Panc1 (cell line): ENCODE measurements at regions not wholly inside any gene's neighbourhood (a gene's known extent, or its start where the extent isn't known, plus 50 kb on each side); places are given as distances from the start of the nearest gene placed in this dataset.

Experiments
- ATAC-seq: fragments of 200-7000 bp; cut with Tn5 transposase; 2 replicates; pipeline ENCODE4 v1.9.1; 2020; ENCODE audit warnings: mild to moderate bottlenecking, moderate library complexity
- BruUV-seq: library from RNA; stranded (reverse); fragments of 400-500 nt; replicated peaks from 2 replicates; lab custom pipeline; 2021; lab: Mats Ljungman, UMichigan
- CTCF ChIA-PET: fragments of 300-600 bp; sonication (Branson Sonifier 250); formaldehyde crosslinking; loops from one replicate; lab custom pipeline; 2022; ENCODE audit warnings: antibody characterized with exemption; lab: Charles Lee
- POLR2A ChIA-PET: fragments of 300-600 bp; sonication (Branson Sonifier 250); formaldehyde crosslinking; loops from one replicate; lab custom pipeline; 2022; ENCODE audit warnings: antibody characterized with exemption; lab: Charles Lee
- DNase-seq: peaks from one replicate; pipeline ENCODE4 v3.0.0-alpha.2; 2010; ENCODE audit warnings: low read depth, low spot score
- H3K27ac ChIP-seq: 2 replicates; pipeline ENCODE4 v1.5.1; 2011; ENCODE audit warnings: mild to moderate bottlenecking, low read length, inconsistent platforms
- H3K27me3 ChIP-seq: fragments of 200-500 bp; sonication (Bioruptor generic); 2 replicates; pipeline ENCODE4 v1.6.0; 2014; ENCODE audit warnings: low read length, inconsistent platforms; ENCODE audit not compliant: control insufficient read depth, insufficient read depth
- H3K36me3 ChIP-seq: fragments of 200-500 bp; sonication (Bioruptor generic); 2 replicates; pipeline ENCODE4 v1.5.1; 2014; ENCODE audit warnings: inconsistent platforms, mild to moderate bottlenecking, low read length, moderate library complexity; ENCODE audit not compliant: control insufficient read depth, insufficient read depth
- H3K4me1 ChIP-seq: 2 replicates; pipeline ENCODE4 v1.5.1; 2011; ENCODE audit warnings: inconsistent platforms, mild to moderate bottlenecking, low read length, moderate library complexity; ENCODE audit not compliant: control insufficient read depth, insufficient read depth
- H3K4me3 ChIP-seq, 2 experiments: 2 replicates each; pipeline ENCODE4 v1.5.1; 2011 to 2012; ENCODE audit warnings: low read depth in 2 of 2, low read length in 2 of 2, mild to moderate bottlenecking in 2 of 2, inconsistent platforms in 1 of 2, moderate library complexity in 1 of 2
- H3K9me3 ChIP-seq: fragments of 200-500 bp; sonication (Bioruptor generic); 2 replicates; pipeline ENCODE4 v1.5.1; 2014; ENCODE audit warnings: low read depth, mild to moderate bottlenecking, inconsistent platforms, low read length, moderate library complexity; ENCODE audit not compliant: control insufficient read depth, insufficient read depth
- POLR2AphosphoS5 ChIP-seq: IDR thresholded peaks from 2 replicates; pipeline ENCODE4 v1.6.1; 2012; ENCODE audit warnings: mild to moderate bottlenecking, low read depth, low read length, moderate library complexity
- SIN3A ChIP-seq: IDR thresholded peaks from 2 replicates; pipeline ENCODE4 v1.6.1; 2012; ENCODE audit warnings: low read depth, mild to moderate bottlenecking, low read length, moderate library complexity, borderline replicate concordance; ENCODE audit not compliant: insufficient read depth
- TCF7L2 ChIP-seq: IDR thresholded peaks from 2 replicates; pipeline ENCODE4 v1.6.1; 2011; ENCODE audit warnings: mild to moderate bottlenecking, low read depth, low read length, inconsistent platforms
- in situ Hi-C: cut with HindIII; loops from 2 replicates; pipeline ENCODE4 v1.10.0; 2016; ENCODE audit warnings: low sequenced_read_pairs, low pct_unique_long_range_greater_than_20kb
- intact Hi-C: fragments of 100-400 bp; cut with micrococcal nuclease; formaldehyde crosslinking; loops from one replicate; pipeline ENCODE4 v1.10.0; 2022; ENCODE audit not compliant: unreplicated experiment
- TF ChIP-seq, protein P1 (sequence below): fragments of 450-650 bp; IDR thresholded peaks from 2 replicates; pipeline ENCODE4 v1.5.1; 2017; ENCODE audit warnings: mild to moderate bottlenecking
- TF ChIP-seq, protein P2 (sequence below), 2 experiments: IDR thresholded peaks; 2 replicates each; pipeline ENCODE4 v1.6.1; 2011 to 2012; ENCODE audit warnings: low read depth in 2 of 2, control low read depth in 1 of 2, low read length in 1 of 2, mild to moderate bottlenecking in 1 of 2, moderate library complexity in 1 of 2; ENCODE audit not compliant: insufficient read depth in 1 of 2

DNA sequence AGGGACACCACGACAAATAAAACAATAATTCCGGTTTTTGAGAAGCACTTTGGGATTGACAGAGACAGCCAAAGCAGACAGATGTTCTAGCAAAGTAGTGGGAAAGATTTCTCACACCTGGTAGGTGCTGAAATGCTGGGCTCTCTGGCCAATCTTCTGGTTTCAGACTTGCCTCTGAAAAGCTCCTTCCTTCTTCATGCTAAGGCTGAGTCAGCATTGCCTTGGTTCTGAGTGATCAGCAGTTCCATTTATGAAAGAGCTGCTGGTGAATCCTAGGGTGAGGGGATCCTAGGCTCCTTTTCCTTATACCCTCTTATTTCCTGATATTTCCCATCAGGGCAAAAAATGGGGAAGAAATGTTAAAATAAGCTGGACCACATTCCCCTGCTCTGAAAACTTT, 268.7 kb upstream of the SALL1 start:
- no peaks in the 10 kb centered on the region for H3K4me1 ChIP-seq
- DNase-seq, result no peak
- in situ Hi-C loops, result no loop called here
- no peak for ATAC-seq
- CTCF ChIA-PET, result no interaction called here
- POLR2A ChIA-PET, result no interaction called here
- TF ChIP-seq POLR2AphosphoS5 (no peak), TCF7L2 (no peak), SIN3A (no peak)
- TF ChIP-seq, protein P1, sequence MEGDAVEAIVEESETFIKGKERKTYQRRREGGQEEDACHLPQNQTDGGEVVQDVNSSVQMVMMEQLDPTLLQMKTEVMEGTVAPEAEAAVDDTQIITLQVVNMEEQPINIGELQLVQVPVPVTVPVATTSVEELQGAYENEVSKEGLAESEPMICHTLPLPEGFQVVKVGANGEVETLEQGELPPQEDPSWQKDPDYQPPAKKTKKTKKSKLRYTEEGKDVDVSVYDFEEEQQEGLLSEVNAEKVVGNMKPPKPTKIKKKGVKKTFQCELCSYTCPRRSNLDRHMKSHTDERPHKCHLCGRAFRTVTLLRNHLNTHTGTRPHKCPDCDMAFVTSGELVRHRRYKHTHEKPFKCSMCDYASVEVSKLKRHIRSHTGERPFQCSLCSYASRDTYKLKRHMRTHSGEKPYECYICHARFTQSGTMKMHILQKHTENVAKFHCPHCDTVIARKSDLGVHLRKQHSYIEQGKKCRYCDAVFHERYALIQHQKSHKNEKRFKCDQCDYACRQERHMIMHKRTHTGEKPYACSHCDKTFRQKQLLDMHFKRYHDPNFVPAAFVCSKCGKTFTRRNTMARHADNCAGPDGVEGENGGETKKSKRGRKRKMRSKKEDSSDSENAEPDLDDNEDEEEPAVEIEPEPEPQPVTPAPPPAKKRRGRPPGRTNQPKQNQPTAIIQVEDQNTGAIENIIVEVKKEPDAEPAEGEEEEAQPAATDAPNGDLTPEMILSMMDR, result no peak
- TF ChIP-seq, protein P2, sequence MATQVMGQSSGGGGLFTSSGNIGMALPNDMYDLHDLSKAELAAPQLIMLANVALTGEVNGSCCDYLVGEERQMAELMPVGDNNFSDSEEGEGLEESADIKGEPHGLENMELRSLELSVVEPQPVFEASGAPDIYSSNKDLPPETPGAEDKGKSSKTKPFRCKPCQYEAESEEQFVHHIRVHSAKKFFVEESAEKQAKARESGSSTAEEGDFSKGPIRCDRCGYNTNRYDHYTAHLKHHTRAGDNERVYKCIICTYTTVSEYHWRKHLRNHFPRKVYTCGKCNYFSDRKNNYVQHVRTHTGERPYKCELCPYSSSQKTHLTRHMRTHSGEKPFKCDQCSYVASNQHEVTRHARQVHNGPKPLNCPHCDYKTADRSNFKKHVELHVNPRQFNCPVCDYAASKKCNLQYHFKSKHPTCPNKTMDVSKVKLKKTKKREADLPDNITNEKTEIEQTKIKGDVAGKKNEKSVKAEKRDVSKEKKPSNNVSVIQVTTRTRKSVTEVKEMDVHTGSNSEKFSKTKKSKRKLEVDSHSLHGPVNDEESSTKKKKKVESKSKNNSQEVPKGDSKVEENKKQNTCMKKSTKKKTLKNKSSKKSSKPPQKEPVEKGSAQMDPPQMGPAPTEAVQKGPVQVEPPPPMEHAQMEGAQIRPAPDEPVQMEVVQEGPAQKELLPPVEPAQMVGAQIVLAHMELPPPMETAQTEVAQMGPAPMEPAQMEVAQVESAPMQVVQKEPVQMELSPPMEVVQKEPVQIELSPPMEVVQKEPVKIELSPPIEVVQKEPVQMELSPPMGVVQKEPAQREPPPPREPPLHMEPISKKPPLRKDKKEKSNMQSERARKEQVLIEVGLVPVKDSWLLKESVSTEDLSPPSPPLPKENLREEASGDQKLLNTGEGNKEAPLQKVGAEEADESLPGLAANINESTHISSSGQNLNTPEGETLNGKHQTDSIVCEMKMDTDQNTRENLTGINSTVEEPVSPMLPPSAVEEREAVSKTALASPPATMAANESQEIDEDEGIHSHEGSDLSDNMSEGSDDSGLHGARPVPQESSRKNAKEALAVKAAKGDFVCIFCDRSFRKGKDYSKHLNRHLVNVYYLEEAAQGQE (IDR thresholded peaks at IDR 0.05; ENCODE audit: insufficient read depth in 1 of 2, low read depth in 2 of 2, low read length in 1 of 2), result no peak
- no peaks in the 10 kb centered on the region for H3K27me3 ChIP-seq
- no peak overlapping the region for H3K27ac ChIP-seq
- H3K4me3 ChIP-seq, result no peak overlapping the region
- BruUV-seq, result no TSS peak
- intact Hi-C loops, result no loop called here
- H3K9me3 ChIP-seq, result no peaks in the 10 kb centered on the region
- H3K36me3 ChIP-seq, result no peaks in the 10 kb centered on the region

DNA sequence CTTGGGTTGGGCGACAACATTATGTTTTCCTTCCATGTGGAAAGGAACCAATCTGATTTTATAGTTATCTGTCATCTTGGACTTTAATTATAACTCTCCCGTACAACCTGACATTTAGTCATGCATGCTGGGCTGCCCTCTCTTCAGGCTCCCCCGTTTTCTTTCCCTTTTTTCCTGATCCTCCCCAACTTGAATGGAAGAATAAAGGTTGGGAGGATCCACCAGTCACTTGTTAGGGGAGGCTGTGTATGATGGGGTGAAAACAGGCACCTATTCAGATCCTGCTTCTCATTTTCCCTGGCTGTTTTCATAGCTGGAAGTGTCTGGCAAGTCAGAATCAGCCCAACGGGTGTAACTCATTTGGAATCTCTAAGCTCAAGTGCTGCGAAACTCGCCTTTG, 267.2 kb upstream of the SALL1 start:
- no peak overlapping the region for H3K27ac ChIP-seq
- no peak for ATAC-seq
- BruUV-seq, result no TSS peak
- no peak for DNase-seq
- H3K4me1 ChIP-seq, result no peaks in the 10 kb centered on the region
- TF ChIP-seq SIN3A (no peak), POLR2AphosphoS5 (no peak), TCF7L2 (no peak)
- TF ChIP-seq, protein P2 (IDR thresholded peaks at IDR 0.05; ENCODE audit: insufficient read depth in 1 of 2, low read depth in 2 of 2, low read length in 1 of 2), result no peak
- TF ChIP-seq, protein P1, result no peak
- in situ Hi-C loops (no loop called here), intact Hi-C loops (no loop called here)
- H3K27me3 ChIP-seq, result no peaks in the 10 kb centered on the region
- ChIA-PET POLR2A (no interaction called here), CTCF (no interaction called here)
- H3K36me3 ChIP-seq, result no peaks in the 10 kb centered on the region
- H3K9me3 ChIP-seq, result no peaks in the 10 kb centered on the region
- H3K4me3 ChIP-seq, result no peak overlapping the region
